ENCODE measurements at regions not wholly inside any gene's neighbourhood (a gene's known extent, or its start where the extent isn't known, plus 50 kb on each side); places are given as distances from the start of the nearest gene placed in this dataset.
A peak's percentile ranks its signal among the peaks of the same experiment; 100 is the strongest.

DNA sequence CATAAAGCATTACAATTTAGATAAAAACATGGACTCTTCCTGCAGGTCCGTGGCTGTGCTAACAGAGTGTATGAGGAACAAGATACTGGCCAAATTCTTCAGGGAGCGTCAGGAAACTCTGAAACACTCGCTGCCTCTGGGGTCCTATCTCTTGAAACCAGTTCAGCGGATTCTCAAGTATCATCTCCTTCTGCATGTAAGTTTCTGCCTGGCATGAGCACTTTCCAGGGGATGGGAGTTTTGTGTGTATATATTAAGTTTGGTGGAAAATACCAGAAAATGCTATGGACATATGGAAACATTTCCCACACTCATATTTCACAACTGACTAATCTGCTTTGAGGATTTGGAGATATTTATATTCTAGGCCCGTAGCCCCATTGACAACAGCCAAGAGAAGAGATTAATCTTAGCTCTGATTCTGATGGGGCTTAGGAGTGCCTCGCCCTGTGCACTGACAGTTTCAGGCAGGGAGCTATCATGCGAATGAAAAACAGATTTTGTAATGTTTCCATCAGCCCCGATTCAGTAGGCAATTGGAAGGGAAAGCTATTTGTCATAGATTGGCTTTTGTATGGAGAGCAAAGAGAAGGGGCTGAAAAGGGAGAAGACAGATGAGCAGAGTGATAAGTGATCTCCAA, 64.7 kb upstream of the MTHFD1L start:
- TF ChIP-seq, protein P1, sequence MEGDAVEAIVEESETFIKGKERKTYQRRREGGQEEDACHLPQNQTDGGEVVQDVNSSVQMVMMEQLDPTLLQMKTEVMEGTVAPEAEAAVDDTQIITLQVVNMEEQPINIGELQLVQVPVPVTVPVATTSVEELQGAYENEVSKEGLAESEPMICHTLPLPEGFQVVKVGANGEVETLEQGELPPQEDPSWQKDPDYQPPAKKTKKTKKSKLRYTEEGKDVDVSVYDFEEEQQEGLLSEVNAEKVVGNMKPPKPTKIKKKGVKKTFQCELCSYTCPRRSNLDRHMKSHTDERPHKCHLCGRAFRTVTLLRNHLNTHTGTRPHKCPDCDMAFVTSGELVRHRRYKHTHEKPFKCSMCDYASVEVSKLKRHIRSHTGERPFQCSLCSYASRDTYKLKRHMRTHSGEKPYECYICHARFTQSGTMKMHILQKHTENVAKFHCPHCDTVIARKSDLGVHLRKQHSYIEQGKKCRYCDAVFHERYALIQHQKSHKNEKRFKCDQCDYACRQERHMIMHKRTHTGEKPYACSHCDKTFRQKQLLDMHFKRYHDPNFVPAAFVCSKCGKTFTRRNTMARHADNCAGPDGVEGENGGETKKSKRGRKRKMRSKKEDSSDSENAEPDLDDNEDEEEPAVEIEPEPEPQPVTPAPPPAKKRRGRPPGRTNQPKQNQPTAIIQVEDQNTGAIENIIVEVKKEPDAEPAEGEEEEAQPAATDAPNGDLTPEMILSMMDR (IDR thresholded peaks at IDR 0.05; ENCODE audit: low read length) = no peak
- no peak for TF ChIP-seq EZH2 (IDR thresholded peaks at IDR 0.05; ENCODE audit: borderline replicate concordance, low read length)
- no peak overlapping the region for H2AFZ ChIP-seq (ENCODE audit: low read length)
- no peak overlapping the region for H3K9ac ChIP-seq (ENCODE audit: low read length)
- H3K27me3 ChIP-seq (ENCODE audit: insufficient read depth, low read length) = no peaks in the 10 kb centered on the region
- H3F3A ChIP-seq (ENCODE audit: insufficient read depth, low read length) = no peaks in the 10 kb centered on the region; the same call in 1 of the 2 replicates
- H3K4me3 ChIP-seq (ENCODE audit: low read depth, low read length, poor library complexity, severe bottlenecking) = no peak overlapping the region
- no peaks in the 10 kb centered on the region for H3K9me3 ChIP-seq (ENCODE audit: low read length)
- no peak overlapping the region for H3K4me2 ChIP-seq (ENCODE audit: low read length)
- H3K36me3 ChIP-seq (ENCODE audit: insufficient read depth, low read length) = peaks cover 98% of the 10 kb centered on the region
- H3K79me2 ChIP-seq (ENCODE audit: insufficient read depth, low read length) = no peaks in the 10 kb centered on the region
- H3K9me2 ChIP-seq (ENCODE audit: low read depth, low read length) = no peaks in the 10 kb centered on the region
- H3K4me1 ChIP-seq (ENCODE audit: insufficient read depth, low read length, severe bottlenecking) = no peaks in the 10 kb centered on the region
- no peaks in the 10 kb centered on the region for H4K20me1 ChIP-seq (ENCODE audit: insufficient read depth, low read length)
- H3K27ac ChIP-seq (ENCODE audit: low read depth, low read length, poor library complexity, severe bottlenecking) = no peak overlapping the region

DNA sequence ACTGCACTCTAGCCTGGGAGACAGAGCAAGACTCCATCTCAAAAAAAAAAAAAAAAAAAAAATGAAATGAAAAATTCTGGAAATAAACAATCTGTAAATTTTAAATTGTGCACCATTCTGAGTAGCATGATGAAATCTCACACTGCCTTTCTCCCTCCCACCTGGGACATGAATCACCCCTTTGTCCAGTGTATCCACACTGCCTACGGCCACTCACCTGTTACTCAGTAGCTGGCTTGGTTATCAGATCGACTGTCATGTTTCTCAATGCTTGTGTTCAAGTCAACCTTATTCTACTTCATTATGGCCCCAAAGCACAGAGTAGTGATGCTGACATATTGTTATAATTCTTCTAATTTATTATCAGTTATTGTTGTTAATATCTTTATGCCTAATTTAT, 58.7 kb upstream of the MTHFD1L start:
- no peak overlapping the region for H3K4me2 ChIP-seq (ENCODE audit: low read length)
- H3K36me3 ChIP-seq (ENCODE audit: insufficient read depth, low read length) = peaks cover 91% of the 10 kb centered on the region
- H4K20me1 ChIP-seq (ENCODE audit: insufficient read depth, low read length) = no peaks in the 10 kb centered on the region
- H3K9me3 ChIP-seq (ENCODE audit: low read length) = no peaks in the 10 kb centered on the region
- H3K9ac ChIP-seq (ENCODE audit: low read length) = no peak overlapping the region
- no peaks in the 10 kb centered on the region for H3K9me2 ChIP-seq (ENCODE audit: low read depth, low read length)
- no peak overlapping the region for H3K27ac ChIP-seq (ENCODE audit: low read depth, low read length, poor library complexity, severe bottlenecking)
- H2AFZ ChIP-seq (ENCODE audit: low read length) = no peak overlapping the region
- TF ChIP-seq, protein P1 (IDR thresholded peaks at IDR 0.05; ENCODE audit: low read length) = no peak
- no peak for TF ChIP-seq EZH2 (IDR thresholded peaks at IDR 0.05; ENCODE audit: borderline replicate concordance, low read length)
- no peaks in the 10 kb centered on the region for H3K4me1 ChIP-seq (ENCODE audit: insufficient read depth, low read length, severe bottlenecking)
- no peaks in the 10 kb centered on the region for H3K27me3 ChIP-seq (ENCODE audit: insufficient read depth, low read length)
- no peaks in the 10 kb centered on the region for H3K79me2 ChIP-seq (ENCODE audit: insufficient read depth, low read length)
- no peak overlapping the region for H3K4me3 ChIP-seq (ENCODE audit: low read depth, low read length, poor library complexity, severe bottlenecking)
- H3F3A ChIP-seq (ENCODE audit: insufficient read depth, low read length) = no peaks in the 10 kb centered on the region

DNA sequence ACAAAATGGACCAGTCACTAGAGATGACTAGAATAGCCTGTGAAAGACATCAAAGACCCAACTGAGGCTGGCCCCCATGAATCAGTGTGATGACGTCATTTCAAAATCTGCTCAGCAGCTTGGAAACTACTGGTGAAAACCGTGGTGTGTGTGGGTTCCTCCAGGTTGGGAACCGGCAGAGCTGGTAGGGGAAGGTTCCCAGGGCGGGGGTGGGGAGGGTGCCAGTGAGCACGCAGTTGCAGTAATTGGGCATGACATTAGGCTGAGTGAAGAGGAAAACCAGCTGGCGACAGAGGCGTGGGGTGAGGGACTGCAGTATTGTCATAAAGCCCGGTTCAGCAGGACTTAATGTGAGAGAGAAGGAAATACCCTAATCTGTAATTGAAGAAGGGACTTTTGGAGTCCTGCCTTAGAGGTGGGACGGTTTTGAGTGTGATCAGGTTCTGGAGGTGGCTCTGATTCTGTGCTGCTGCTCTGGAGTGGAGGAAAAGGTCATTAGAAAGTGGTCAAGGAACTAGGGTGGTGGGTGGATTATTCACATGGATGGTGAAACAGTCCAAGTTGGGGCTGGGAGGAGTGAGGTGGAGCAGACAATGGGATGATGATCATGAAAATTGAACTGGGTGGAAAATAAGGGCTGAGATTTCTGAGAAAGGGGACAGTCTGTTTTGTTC, 52.0 kb upstream of the MTHFD1L start:
- Histone ChIP-seq H3K27ac (ENCODE audit: low read depth, low read length, poor library complexity, severe bottlenecking) (peak overlapping the region; percentile 53), H4K20me1 (ENCODE audit: insufficient read depth, low read length) (no peaks in the 10 kb centered on the region), H3K9me3 (ENCODE audit: low read length) (no peaks in the 10 kb centered on the region), H3K4me3 (ENCODE audit: low read depth, low read length, poor library complexity, severe bottlenecking) (no peak overlapping the region), H3K4me1 (ENCODE audit: insufficient read depth, low read length, severe bottlenecking) (peaks cover 27% of the 10 kb centered on the region), H3K27me3 (ENCODE audit: insufficient read depth, low read length) (no peaks in the 10 kb centered on the region), H2AFZ (ENCODE audit: low read length) (no peak overlapping the region), H3K9ac (ENCODE audit: low read length) (no peak overlapping the region), H3K79me2 (ENCODE audit: insufficient read depth, low read length) (no peaks in the 10 kb centered on the region), H3K9me2 (ENCODE audit: low read depth, low read length) (no peaks in the 10 kb centered on the region), H3K36me3 (ENCODE audit: insufficient read depth, low read length) (peaks cover 91% of the 10 kb centered on the region), H3K4me2 (ENCODE audit: low read length) (no peak overlapping the region), H3F3A (ENCODE audit: insufficient read depth, low read length) (no peaks in the 10 kb centered on the region)
- TF ChIP-seq EZH2 (IDR thresholded peaks at IDR 0.05; ENCODE audit: borderline replicate concordance, low read length) = no peak
